NCI-H2081 (cell line): ENCODE measurements at regions not wholly inside any gene's neighbourhood (a gene's known extent, or its start where the extent isn't known, plus 50 kb on each side); places are given as distances from the start of the nearest gene placed in this dataset.

Experiments used
- DNase-seq, 2 experiments: peaks; one replicate each; lab custom pipeline; 2025; lab: John Stamatoyannopoulos, UW

GRCh38 chr2:45068571-45069140 lies 59.4 kb upstream of the SIX2 start:
- no peak for DNase-seq

DNA sequence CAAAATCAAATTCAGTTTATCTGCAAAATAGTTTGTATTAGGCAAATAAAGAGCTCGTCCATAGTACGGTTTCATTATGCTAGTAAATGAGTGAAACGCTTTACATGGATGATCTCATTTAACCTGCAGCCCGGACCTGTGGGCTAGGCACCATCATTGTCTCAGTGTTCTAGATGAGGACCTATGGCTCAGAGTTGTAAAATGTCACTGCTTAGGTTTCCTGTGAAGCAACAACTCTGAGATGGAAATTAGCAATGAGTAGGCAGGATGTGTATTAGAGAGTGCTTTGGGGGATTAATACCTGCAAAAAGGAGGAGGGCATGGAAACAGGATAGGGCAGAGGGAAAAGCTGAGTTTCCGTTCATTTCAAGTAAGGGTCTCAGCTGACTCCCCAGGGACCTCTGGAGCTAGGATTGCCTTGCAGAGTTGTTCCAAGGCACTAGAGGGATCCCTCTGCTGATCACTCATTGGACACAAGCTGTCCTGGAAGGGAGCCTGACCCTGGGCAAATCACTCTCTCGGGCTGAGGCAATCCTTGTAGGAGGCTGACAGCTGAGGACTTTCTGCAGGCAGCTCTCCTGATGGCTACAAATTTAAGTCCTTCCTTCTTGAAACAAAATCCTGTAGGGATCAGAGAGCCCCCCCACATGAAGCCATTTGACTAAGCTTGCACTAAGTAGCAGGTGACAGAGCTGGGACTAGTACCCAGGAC lies 58.8 kb upstream of the SIX2 start:
- DNase-seq, result no peak
